Stimulated activated CD4-positive, alpha-beta T cell treated with anti-CD3 and anti-CD28 coated beads, TNF-alpha, amount 100 ng/mL, for 24 hours (primary cell): ENCODE measurements at regions not wholly inside any gene's neighbourhood (a gene's known extent, or its start where the extent isn't known, plus 50 kb on each side); places are given as distances from the start of the nearest gene placed in this dataset.
A peak's percentile ranks its signal among the peaks of the same experiment; 100 is the strongest.
"Not testable (repeated sequence)": the region's sequence is repeated elsewhere in the genome, so short reads cannot be mapped to it uniquely, and the experiment has no call there.

Experiments
- DNase-seq, 3 experiments: peaks; one replicate each; pipeline ENCODE4 v3.0.0-alpha.2; 2020; ENCODE audit warnings: low read depth in 3 of 3

DNA sequence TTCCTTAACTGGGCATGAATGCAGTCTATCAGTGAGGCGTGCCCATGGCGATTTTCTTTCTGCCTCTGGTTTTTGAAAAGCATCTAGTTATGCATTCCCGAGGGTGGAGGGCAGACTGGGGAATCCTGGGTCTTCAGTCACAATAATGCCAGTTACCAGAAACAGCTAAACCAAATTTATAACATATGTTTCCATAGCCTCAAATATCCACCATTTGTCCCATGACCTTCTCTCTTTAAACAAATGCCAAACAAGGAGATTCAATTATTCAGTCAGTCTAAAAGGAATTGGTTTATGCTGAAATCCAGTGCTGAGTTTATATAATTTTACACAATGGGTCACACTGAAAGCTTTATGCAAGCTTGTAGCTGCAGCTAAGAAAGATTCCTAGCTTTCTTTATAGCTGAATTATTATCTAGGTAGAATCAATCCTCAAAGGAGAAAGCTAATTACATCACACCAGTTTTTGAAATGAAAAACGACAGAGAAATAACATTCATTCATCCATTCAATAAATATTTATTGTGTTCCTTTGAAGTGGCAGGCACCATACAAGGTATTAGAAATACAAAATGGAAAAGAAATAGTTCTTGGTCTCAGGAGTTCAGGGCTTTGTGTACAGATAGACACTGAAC is 131.3 kb upstream of the RAP1B start:
- DNase-seq: no peak

DNA sequence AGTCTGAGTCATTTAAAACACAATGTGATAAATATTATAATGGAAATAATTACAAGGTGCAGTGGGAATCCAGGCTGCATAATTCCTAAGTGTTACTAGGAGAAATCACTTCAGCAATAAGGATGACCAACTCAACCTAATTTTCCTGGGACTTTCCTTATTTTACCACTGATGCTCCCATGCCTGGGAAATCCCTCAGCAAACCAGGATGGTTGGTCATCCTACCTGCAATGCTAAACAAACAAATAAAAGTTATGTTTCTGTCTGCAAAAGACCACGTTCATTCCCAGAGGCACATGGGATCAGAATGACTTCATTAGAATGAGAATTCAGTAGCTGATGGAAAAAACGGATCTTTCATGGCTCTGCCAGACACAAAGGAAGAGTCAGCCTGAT is 130.8 kb upstream of the RAP1B start:
- no peak for DNase-seq

DNA sequence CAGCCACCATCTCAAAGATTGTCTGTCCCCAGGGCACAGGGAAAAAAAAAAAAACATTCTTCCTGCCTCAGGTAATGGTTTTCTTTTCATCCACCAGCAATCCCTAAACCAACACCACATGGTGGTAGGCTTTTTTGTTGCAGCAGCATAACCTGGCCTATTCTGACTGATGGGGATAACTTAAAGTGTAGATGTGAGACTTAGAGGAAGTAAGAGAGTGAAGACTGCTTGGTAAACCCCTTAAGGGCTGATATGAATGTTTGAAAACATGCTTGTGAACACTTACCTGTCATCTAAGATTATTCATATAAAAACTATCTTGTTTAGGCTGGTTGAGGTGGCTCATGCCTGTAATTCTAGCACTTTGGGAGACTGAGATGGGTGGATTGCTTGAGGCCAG is 130.2 kb upstream of the RAP1B start:
- DNase-seq: no peak

DNA sequence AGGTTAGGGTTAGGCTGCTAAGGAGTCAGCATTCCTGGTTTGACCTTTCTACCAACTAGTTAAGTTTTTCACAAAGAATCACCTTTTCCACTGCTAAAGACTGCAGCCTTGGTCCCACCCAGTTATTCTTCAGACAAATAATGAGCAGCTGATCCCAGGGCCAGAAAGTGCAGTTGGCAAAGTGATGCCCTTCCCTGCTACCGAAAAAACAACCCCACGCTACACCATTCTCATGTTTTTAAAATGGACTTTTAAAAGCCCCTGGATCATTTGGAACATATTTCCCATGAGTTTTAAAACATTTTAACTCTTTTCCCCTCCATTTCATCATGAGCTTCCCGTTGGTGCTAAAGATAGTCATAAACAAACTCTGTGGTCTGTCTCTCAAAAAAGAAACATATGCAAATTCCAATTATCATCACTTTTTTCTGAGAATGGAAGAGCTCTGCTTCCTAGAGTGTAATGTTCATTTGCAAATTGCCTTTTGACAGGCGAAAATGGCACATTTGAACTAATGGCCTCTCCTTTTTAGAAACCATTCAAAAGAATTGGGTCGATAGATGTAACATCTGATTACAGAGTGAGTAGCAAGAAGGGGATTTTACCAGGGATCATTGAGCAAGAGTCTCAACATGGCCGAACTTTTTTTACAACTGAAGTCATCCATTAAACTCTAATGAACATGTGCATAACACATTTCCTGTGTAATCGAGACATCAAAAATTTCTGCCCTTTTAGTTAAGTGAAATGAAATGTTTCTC is 129.3 kb upstream of the RAP1B start:
- DNase-seq: no peak

DNA sequence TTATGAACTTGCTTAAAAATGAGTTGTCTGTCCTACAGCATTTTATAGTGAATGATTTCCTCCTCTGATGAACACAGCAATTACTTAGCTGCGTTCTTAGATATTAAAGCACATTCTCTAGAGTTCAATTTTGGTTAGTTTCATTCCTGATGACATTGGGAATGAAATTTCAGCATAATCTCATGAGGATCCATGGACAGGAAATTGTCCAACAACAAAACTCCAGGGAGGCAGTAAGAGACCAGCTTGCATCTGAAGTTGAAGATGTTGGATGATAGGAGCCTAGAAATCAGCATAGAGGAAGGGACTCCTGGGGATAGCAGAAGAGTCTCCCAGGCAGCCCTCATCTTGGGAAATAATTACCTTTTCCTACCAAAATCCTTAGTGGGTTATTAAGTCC is 128.7 kb upstream of the RAP1B start:
- no peak for DNase-seq

DNA sequence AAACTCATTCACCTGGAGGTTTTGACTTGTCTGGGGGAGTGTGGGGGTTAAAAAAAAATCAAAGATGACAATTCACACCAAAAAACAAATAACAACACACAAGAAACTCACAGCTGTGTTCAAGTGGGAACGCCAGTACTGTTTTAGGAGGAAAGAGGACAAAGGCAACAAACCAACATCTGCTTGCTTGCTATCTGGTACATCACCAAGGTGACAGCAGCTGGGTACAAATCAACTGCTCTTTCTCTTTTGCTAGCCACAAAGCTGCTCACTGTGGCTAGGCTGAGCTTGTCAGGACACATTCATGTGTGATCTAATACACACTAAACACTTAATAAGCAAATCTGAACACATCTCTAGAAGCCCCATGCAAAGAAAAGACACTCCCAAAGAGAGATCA is 128.0 kb upstream of the RAP1B start:
- DNase-seq: no peak

DNA sequence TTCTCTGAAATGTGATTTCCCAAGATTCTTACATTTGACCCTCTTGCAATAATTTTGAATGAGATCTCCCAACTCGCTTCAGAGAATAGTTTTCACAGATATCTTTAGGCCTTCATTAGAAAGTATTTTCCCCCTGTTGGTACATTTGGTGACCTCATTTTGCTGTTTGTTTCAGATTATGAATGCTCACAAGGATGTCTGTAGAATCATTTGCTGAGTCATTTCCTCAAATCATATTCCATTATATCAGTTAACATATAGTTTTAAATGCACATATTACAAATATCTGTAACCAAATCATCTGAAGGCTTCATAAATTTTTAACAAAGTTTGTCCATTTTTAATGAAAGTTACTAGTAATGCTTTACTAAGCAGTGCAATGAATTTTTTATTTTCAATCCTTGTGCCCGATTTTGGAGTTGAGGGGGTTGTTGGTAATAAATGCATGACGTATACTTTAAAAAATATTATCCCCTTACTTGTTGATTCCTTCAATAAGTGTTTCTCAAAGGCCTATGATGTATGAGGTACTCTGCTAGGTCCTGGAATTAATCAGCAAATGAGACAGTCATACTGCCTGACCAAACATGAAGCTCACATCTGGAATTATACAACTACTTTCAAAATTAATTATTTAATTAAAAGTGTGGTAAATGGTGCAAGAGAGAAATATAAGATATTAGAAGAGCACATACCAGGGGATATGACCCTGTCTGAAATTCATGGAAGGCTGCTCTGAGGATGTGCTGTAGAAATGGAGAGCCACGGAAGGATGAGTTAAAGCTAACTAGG is 126.9 kb upstream of the RAP1B start:
- DNase-seq: no peak

DNA sequence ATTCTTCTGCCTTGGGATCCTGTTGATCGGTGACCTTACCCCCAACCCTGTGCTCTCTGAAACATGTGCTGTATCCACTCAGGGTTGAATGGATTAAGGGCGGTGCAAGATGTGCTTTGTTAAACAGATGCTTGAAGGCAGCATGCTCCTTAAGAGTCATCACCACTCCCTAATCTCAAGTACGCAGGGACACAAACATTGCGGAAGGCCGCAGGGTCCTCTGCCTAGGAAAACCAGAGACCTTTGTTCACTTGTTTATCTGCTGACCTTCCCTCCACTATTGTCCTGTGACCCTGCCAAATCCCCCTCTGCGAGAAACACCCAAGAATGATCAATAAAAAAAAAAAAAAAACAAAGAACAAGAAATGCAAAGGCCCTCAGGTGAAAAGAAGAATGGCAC is 126.1 kb upstream of the RAP1B start:
- DNase-seq: not testable (repeated sequence)

DNA sequence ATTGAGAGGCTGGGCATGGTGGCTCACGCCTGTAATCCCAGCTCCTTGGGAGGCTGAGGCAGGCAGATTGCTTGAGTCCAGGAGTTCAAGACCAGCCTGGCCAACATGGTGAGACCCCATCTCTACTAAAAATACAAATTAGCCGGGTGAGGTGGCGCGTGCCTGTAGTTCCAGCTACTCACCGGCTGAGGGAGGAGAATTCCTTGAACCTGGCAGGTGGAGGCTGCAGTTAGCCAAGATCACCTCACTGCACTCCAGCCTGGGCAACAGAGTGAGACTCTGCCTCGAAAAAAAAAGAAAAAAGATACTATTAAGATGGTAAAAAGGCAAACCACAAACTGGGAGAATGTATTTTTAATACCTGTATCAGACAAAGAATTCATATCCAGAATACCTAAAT is 124.2 kb upstream of the RAP1B start:
- DNase-seq: not testable (repeated sequence)

DNA sequence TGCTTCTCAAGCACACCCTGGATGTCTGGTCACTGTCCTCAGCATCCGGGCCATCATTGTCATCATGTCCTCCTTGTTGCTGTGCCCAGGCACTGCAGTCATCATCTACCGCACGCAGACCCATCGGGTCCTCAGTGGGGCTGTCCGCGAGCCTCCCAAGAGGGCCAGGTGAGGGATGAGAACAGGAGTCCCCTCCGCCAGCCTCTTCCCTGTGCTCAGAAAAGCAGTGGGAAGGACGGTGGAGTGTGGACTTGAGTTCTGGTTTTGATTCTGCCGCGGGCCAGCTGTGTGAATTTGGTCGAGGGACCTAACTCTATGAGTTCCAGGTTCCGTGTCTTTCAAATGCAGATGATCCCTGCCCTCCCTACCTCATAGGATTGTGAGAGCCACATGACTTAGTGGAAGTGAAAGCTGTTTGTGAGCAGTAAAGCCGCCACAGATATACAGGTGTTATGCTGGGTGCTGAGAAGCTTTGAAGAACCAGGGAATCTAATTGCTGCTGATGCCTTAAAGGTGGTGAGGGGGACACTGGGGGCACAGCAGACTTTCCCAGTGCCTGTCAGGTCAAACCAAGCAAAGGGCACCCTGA is 122.9 kb upstream of the RAP1B start:
- no peak for DNase-seq

DNA sequence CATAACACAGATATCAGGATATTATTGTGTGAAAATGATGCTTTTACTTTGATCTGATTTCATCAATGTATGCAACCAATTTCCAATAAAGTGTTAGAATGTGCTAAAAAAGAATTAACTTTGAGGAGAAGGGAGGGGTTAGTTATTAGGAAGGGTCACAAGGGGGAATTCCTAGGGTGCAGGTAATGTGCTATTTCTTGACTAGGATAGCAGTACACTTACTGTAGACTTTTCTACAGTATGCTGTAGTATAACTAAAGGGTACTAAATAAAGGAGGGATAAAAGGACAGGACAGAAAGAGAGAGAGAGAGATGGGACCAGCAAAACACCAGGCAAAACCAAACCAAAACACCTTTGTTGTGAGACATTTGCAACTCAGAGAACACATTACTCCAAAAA is 121.4 kb upstream of the RAP1B start:
- no peak for DNase-seq

DNA sequence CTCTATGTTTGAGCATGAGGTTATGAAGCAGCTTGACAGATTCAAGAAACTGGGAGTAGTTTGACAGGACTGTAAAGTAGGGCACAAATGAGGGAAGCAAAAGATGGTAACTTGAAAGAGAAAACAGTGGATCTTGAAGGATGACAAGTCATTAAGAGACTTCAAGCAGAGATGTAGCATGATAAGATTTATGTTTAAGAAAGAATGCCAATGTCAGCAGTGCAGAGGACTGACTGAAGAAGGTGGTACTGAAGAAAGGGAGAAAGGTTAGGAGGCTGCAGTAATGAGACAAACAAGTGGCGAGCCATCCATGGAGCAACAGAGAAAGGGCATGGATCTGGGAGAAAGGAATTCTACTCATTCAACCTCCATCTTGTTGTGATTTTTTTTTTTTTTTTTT is 120.2 kb upstream of the RAP1B start:
- DNase-seq: no peak

DNA sequence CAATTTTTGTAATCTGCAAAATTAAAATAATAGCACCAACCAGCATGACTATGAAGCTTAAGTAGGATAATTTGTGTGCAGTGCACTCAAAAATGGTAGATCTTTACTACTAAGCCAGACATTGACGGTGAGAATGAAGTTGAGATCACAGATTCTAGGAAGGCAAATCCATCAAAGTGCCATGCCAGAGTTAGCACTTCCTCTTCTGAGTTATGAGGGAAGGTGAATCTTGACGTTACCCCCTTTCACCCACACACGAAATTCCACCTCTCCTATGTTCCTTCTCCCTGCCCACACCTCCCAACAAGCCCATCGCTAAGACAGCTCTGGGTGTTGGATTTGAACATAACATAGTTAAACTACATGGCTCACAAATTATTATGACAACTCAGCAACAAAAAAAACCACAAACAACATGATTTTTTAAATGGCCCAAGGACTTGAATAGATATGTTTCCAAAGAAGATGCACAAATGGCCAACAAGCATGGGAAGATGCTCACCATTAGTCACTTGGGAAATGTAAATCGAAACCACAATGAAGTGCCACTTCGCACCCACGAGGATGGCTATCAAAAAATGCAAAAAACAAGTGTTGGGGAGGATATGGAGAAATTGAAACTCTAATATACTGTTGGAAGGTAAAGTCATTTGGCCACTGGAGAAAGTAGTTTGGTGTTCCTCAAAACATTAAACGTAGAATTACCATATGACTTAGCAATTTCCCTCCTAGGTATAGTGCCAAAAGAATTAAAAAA is 119.3 kb upstream of the RAP1B start:
- no peak for DNase-seq

DNA sequence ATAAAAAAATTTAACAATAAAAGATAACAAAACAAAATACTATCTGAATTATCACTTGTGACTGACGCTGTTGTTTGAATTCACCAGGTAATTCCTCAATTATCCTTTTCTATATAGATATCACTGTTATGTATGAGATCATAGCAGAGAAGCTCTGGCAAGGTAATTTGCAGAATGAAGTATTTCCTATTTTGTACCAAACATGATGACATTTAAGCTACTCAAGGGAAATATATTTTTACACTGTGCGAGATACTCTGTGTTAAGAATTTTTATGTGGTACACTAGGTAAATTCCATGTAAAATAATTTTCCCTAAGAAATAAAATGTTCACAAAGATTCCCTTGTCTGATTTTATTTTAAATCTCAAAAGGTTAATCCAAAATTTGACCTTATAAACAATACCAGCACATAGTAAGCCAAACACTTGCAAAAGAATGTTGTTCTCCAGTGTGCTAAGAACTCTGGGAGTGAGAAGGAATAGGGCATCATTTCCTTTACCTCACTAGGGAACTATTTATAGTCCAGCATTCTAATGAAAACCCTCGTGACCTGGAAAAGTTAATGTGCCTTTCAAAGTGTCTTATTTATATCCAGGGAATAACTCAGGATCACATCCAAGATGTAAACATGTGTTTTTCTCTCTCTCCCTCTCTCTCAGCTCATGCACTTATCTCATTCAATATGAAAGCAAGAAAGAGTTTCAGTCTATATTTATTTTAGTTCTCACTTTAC is 115.2 kb upstream of the RAP1B start:
- DNase-seq: no peak

DNA sequence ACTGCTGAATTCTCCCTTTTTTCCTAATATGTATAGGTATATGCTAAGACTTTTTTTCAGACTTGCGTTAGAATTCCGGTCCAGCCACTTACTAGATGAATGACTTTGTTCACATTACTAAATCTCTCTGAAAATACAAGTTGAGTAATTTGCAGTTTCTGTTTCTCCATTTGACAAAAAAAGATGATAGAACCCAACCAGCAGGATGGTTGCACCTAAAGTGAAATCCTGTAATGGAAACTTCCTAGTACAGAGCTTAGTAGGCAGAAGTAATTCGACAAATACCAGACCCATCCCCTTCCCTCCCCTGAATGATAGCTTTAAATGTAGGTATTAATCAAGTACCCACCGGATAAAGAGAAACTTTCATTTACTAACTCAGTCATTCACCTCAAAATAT is 113.6 kb upstream of the RAP1B start:
- no peak for DNase-seq

DNA sequence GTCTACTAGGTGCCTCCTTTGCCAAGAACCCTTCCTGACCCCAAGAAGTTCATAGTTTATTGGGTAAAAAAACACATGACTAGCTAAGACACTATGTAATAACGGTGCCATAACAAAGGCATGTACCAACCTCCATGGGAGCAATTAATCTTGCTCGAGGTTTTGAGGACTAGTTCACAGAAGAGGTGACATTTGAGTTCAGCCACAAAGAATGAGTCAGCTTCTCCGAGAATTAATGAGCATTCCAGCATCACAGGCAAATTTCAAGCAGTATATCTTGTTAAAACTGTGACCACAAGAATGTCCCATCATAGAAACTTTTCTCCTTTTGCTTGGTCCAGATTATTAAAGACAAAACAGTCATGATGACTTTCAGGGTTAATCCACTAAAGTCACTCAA is 113.0 kb upstream of the RAP1B start:
- peak in 1 of 3 experiments; percentile 15 for DNase-seq

DNA sequence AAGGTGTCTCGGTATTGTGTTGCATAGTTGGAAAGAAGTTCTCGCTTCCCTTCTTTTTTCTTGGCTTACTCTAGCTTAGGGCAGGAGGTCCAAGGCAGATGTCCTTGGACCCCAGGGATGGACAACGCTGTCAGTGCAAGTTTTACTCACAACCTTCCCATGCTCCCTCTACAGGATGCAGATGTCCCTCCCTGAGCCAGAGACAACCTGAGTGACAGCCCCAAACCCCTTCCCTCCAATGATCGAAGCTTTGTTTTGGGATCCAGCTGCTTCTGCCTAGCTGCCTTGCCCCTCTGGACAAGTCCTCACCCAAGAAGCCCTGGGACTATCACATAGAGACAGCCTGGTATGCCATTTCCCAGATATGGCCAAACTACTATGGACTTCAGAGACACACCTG is 112.0 kb upstream of the RAP1B start:
- DNase-seq: no peak

DNA sequence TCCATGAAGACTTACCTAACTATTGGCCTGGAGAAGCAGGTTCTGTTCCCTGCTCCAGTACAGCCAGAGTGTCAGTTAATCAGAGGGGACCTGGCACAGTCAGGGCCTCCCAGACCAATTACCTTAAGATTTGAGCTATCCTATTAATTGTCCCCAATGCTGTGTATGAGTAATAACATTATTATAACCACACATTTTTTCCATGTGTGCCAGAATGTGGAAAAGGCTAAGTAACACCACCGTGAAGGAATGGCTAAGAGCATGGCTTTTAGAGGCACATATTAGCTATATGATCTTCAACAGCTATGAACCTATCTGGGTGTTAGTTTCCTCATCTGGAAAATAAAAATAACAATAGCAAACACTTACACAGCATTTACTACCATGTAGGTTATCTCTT is 111.1 kb upstream of the RAP1B start:
- DNase-seq: no peak

DNA sequence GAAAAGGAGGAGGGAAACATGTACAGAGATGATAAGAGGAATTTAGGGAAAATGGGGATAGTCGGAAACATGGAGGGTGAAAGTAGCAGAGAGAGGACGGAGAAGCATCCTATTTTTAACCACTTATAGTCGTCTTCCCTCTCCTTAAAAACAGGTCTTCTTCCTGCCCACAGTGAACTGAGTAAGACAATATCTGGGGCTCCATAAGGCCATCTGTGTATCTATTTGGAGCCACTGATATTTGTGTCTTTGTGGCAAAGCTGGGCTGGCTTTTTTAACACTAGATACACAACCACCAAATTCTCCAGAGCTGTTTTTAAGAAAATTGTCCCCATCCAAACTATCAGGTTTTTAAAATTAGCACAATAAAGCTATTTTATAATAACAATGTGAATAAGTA is 109.5 kb upstream of the RAP1B start:
- DNase-seq: no peak

DNA sequence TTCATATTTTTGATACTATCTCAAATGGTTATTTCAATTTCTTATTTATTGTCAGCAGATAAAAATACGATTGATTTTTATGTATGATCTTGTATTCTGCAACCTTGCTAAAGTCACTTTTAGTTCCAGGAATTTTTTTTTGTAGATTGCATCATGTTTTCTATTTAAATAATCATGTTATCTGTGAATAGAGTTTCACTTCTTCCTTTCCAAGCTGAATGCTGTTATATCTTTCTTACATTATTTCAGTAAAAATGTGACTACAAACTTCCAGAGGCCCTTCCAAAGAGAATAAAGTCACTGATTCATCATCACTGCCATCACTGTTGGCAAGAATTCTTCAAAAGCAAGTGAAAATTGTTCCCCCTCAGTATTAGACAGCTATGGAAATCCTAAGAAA is 104.7 kb upstream of the RAP1B start:
- DNase-seq: no peak

DNA sequence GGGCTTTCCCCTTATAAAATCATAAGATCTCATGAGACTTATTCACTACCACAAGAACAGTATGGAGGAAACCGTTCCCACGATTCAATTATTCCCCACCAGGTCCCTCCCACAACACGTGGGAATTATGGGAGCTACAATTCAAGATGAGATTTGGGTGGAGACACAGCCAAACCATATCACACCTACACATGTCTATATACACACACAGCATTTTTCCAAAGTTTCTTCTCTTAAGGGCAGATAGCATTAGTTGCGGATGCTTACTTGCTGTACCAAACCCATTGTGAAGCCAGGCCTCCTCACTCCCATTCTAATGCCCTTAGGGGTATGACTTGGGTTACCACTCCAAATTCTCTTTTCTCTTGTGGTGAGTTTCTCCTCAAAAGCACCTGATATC is 104.1 kb upstream of the RAP1B start:
- DNase-seq: no peak
